Pancreas (tissue), 10 donors: ENCODE measurements at regions not wholly inside any gene's neighbourhood (a gene's known extent, or its start where the extent isn't known, plus 50 kb on each side); places are given as distances from the start of the nearest gene placed in this dataset.

ENCODE experiments used
- ATAC-seq, 4 donors: fragments of 200-7000 bp; cut with Tn5 transposase; one replicate each; pipeline versions ENCODE4 v1.8.0 to v1.9.1; 2020; ENCODE audit warnings: mild to moderate bottlenecking in 4 of 4, moderate library complexity in 4 of 4
- DNase-seq, 6 donors: peaks; one replicate each; pipeline ENCODE4 v3.0.0-alpha.2; 2020
- FAIRE-seq: peaks from 2 replicates; lab custom pipeline; 2012; peaks lifted over from hg19 to GRCh38; lab: Jason Lieb, UNC
- H3K27ac ChIP-seq, 4 donors: fragments of 200-600 bp; sonication (generic); 1 replicate in 3 of 4; 2 replicates in 1 of 4; pipeline versions ENCODE4 v1.5.0 to v1.8.0; 2020
- H3K27me3 ChIP-seq, 4 donors: fragments of 200-600 bp; one replicate each; pipeline ENCODE4 v1.8.0; 2021
- H3K36me3 ChIP-seq, 3 donors: fragments of 200-600 bp; sonication (generic) in 1 of 3; one replicate each; pipeline versions ENCODE4 v1.5.0 to v1.8.0; 2020 to 2021
- H3K4me1 ChIP-seq, 3 donors: fragments of 200-600 bp; one replicate each; pipeline ENCODE4 v1.8.0; 2021
- H3K4me3 ChIP-seq, 4 donors: fragments of 200-600 bp; sonication (generic) in 2 of 4; one replicate each; pipeline versions ENCODE4 v1.5.0 to v1.8.0; 2020 to 2021
- H3K9me3 ChIP-seq, 4 donors: fragments of 200-600 bp; one replicate each; pipeline ENCODE4 v1.8.0; 2021
- CTCF ChIP-seq, 4 donors: fragments of 200-600 bp; sonication (generic) in 3 of 4; IDR thresholded peaks; one replicate each; pipeline versions ENCODE4 v1.5.0 to v1.8.0; 2021; ENCODE audit warnings: antibody characterized with exemption in 4 of 4
- WGBS, 2 donors: extraction: QIAGEN DNeasy Blood & Tissue Kit; methylation state at CpG; one replicate each; pipeline ENCODE4 v1.1.7; 2013; 5-methylcytosine and 5-hydroxymethylcytosine counted together
- intact Hi-C, 3 donors: fragments of 100-400 bp; cut with DNase I; formaldehyde crosslinking; loops; one replicate each; pipeline versions ENCODE4 v1.11.1 to v1.14.2; 2022
- donor health status: healthy with polysubstance abuse.
- donor health status: DM: no; HTN: no; CAD: no; lungs with moderate emphysema.
- donor health status: DM: no; HTN: no; CAD: no.
- donor health status: control.
- donor health status: control.
- donor health status: Bipolar disorder and iron deficiency.
- donor health status: DM: yes; HTN: yes; CAD: no.
- donor health status: DM: no; HTN: no; CAD: no.
- donor health status: DM: no; HTN: no; CAD: no.
- donor health status: DM: yes; HTN: yes; CAD: no.

- Histone ChIP-seq H3K9me3 (no peaks in the 10 kb centered on the region), H3K27ac (no peak overlapping the region), H3K4me1 (no peaks in the 10 kb centered on the region), H3K36me3 (no peaks in the 10 kb centered on the region), H3K4me3 (no peak overlapping the region), H3K27me3 (no peaks in the 10 kb centered on the region)
- intact Hi-C loops = no loop called here
- FAIRE-seq (no peak), ATAC-seq (no peak), DNase-seq (no peak)
- no peak for TF ChIP-seq CTCF (IDR thresholded peaks at IDR 0.05)
These were observed 335.2 kb upstream of the TNP1 start for GRCh38 chr2:217195016-217195415.

DNA sequence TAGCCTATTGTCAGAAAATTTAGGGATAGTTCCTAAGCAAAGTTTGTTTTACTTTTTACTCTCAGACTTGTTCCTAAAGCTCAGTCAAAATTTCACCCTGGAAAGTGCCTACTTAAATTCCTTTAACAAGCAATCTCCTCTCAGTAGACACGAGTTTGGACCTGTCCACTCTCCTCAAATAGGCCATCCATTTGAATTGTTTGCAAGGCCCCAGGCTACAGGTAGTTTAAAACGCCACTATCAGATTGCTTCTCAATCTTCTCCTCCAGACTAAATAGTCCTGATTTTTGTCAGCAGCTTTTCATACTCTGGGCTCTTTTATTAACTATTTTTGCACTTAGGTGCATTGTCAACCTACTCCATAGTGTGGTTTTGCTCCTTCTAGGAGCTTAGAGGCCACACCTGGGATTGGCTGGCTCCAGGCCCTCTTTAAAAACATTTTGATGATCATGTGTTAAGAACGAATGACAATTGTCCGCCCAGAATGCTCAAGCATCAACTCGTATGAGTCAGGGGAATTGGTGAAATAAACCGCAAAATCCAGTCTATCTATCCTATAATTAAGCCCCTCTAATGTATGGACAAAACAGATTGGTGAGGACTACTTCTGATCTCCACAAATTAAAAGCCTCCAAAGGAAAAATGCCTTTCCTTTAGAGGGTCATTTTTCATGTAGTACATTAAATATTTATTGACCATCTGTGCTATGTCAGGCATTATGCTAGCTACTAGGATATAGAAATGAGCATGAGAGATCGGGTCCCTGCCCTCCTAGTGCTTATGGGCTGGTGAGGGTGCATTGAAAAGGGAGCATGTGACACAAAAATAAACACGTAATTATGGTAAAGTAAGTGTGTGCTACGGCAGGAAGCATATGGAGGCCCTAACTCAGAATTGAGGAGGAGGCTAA lies 333.8 kb upstream of the TNP1 start:
- ATAC-seq = no peak
- 66 to 74% methylated on average over 9 of the region's 9 CpGs for WGBS, 2 donors
- Histone ChIP-seq H3K4me1 (no peaks in the 10 kb centered on the region), H3K27me3 (no peaks in the 10 kb centered on the region), H3K4me3 (no peak overlapping the region), H3K27ac (no peak overlapping the region), H3K36me3 (no peaks in the 10 kb centered on the region), H3K9me3 (no peaks in the 10 kb centered on the region)
- DNase-seq = no peak
- no peak for TF ChIP-seq CTCF (IDR thresholded peaks at IDR 0.05)
- no peak for FAIRE-seq
- intact Hi-C loops = no loop called here

DNA sequence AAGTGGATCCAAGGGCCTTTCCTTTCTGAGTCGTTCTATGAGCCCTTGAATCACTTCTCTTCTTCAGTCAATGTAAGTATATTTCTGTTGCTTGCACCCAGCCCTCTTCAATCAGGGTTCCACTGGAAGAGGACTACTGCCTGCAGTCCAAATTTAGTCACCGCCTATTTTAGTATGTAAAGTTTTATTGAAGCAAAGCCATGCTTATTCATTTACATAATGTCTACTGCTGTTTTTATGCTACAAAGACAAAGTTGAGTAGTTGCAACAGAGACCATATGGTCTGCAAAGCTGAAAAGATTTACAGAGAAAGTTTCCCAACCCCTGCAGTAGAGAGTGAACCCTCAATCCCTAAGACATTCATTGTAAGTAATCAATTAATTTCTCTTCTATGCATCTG lies 332.5 kb upstream of the TNP1 start:
- intact Hi-C loops = no loop called here
- FAIRE-seq = no peak

DNA sequence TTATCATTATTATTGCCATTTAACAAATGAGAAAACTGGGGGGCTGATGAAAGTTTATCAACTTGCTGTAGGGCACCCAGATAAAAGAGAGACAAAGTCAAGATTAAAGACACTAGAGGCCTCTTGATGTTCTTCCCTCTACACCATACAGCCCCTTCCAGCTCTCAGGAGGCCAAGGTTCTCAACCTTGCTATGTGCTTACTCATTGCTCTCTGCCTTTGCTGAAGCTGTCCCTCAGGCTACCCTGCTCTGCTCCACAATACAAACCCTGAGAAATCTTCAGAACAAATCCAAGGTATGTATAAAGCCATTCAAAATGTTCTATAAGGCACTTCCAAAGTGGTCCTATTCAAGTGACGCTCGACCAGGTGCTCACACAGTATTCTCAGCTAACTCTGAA lies 329.9 kb upstream of the TNP1 start:
- FAIRE-seq (no peak), DNase-seq (no peak), ATAC-seq (no peak)
- intact Hi-C loops = no loop called here
- H3K4me1 ChIP-seq = no peaks in the 10 kb centered on the region
- H3K4me3 ChIP-seq = no peak overlapping the region
- TF ChIP-seq CTCF (IDR thresholded peaks at IDR 0.05) = no peak
- H3K36me3 ChIP-seq = no peaks in the 10 kb centered on the region
- H3K27me3 ChIP-seq = no peaks in the 10 kb centered on the region
- WGBS, 2 donors = 82 to 91% methylated on average over 2 of the region's 2 CpGs
- H3K9me3 ChIP-seq = no peaks in the 10 kb centered on the region
- no peak overlapping the region for H3K27ac ChIP-seq

More for the DNA sequence above, 332.5 kb upstream of the TNP1 start:
- Histone ChIP-seq H3K4me3 (no peak overlapping the region), H3K4me1 (no peaks in the 10 kb centered on the region), H3K36me3 (no peaks in the 10 kb centered on the region), H3K27me3 (no peaks in the 10 kb centered on the region), H3K27ac (no peak overlapping the region), H3K9me3 (no peaks in the 10 kb centered on the region)
- 70 to 81% methylated on average over 2 of the region's 2 CpGs for WGBS, 2 donors
- TF ChIP-seq CTCF (IDR thresholded peaks at IDR 0.05) = no peak
- DNase-seq = no peak
- ATAC-seq = no peak

GRCh38 chr2:217189131-217189530 lies 329.3 kb upstream of the TNP1 start:
- no peaks in the 10 kb centered on the region for H3K36me3 ChIP-seq
- DNase-seq = no peak
- WGBS, 2 donors = 77 to 79% methylated on average over 6 of the region's 6 CpGs
- intact Hi-C loops = no loop called here
- TF ChIP-seq CTCF (IDR thresholded peaks at IDR 0.05) = no peak
- no peak for FAIRE-seq
- H3K27me3 ChIP-seq = no peaks in the 10 kb centered on the region
- ATAC-seq = no peak
- no peak overlapping the region for H3K4me3 ChIP-seq
- H3K27ac ChIP-seq = no peak overlapping the region
- no peaks in the 10 kb centered on the region for H3K4me1 ChIP-seq
- H3K9me3 ChIP-seq = no peaks in the 10 kb centered on the region
